Bronchial epithelial cell (primary cell): ENCODE measurements at regions not wholly inside any gene's neighbourhood (a gene's known extent, or its start where the extent isn't known, plus 50 kb on each side); places are given as distances from the start of the nearest gene placed in this dataset.

Experiments used
- DNase-seq: peaks from one replicate; pipeline ENCODE4 v3.0.0-alpha.2; 2010; ENCODE audit warnings: low read depth
- FAIRE-seq: peaks from 2 replicates; lab custom pipeline; 2011; peaks lifted over from hg19 to GRCh38; lab: Jason Lieb, UNC
- H3K27me3 ChIP-seq: 2 replicates; pipeline ENCODE4 v1.5.1; 2011; ENCODE audit warnings: low read length; ENCODE audit not compliant: control insufficient read depth, insufficient read depth
- H3K36me3 ChIP-seq: 2 replicates; pipeline ENCODE4 v1.5.1; 2011; ENCODE audit warnings: low read length; ENCODE audit not compliant: control insufficient read depth, insufficient read depth
- H3K4me3 ChIP-seq: 2 replicates; pipeline ENCODE4 v1.5.1; 2011; ENCODE audit warnings: mild to moderate bottlenecking, low read depth, low read length, control low read depth
- CTCF ChIP-seq: IDR thresholded peaks from 2 replicates; pipeline ENCODE4 v1.5.1; 2011; ENCODE audit warnings: mild to moderate bottlenecking, moderate library complexity, low read length, control low read depth, inconsistent platforms; ENCODE audit not compliant: insufficient read depth, severe bottlenecking

GRCh38 chr3:19652336-19652735 lies 281.7 kb downstream of the EFHB start:
- no peak for DNase-seq
- no peak overlapping the region for H3K4me3 ChIP-seq
- no peak for FAIRE-seq
- H3K27me3 ChIP-seq: no peaks in the 10 kb centered on the region
- TF ChIP-seq CTCF: no peak
- H3K36me3 ChIP-seq: no peaks in the 10 kb centered on the region

- H3K36me3 ChIP-seq: no peaks in the 10 kb centered on the region
- no peak for TF ChIP-seq CTCF
- DNase-seq (peak; percentile 25), FAIRE-seq (no peak)
- no peak overlapping the region for H3K4me3 ChIP-seq
- no peaks in the 10 kb centered on the region for H3K27me3 ChIP-seq
Measured at GRCh38 chr3:19645093-19645492, 288.9 kb downstream of the EFHB start.

- FAIRE-seq: no peak
- DNase-seq: no peak
- no peaks in the 10 kb centered on the region for H3K36me3 ChIP-seq
- no peak for TF ChIP-seq CTCF
- no peak overlapping the region for H3K4me3 ChIP-seq
- no peaks in the 10 kb centered on the region for H3K27me3 ChIP-seq
Measured at GRCh38 chr3:19644405-19644804, 289.6 kb downstream of the EFHB start.

- no peak overlapping the region for H3K4me3 ChIP-seq
- no peaks in the 10 kb centered on the region for H3K36me3 ChIP-seq
- H3K27me3 ChIP-seq: no peaks in the 10 kb centered on the region
- FAIRE-seq (no peak), DNase-seq (no peak)
- TF ChIP-seq CTCF: no peak
Measured at GRCh38 chr3:19641408-19641807, 292.6 kb downstream of the EFHB start.

GRCh38 chr3:19632099-19633074 lies 301.6 kb downstream of the EFHB start:
- Histone ChIP-seq H3K27me3 (no peaks in the 10 kb centered on the region), H3K4me3 (no peak overlapping the region), H3K36me3 (no peaks in the 10 kb centered on the region)
- FAIRE-seq (no peak), DNase-seq (no peak)
- TF ChIP-seq CTCF: no peak
